ENCODE measurements at regions not wholly inside any gene's neighbourhood (a gene's known extent, or its start where the extent isn't known, plus 50 kb on each side); places are given as distances from the start of the nearest gene placed in this dataset.
"Not testable (repeated sequence)": the region's sequence is repeated elsewhere in the genome, so short reads cannot be mapped to it uniquely, and the experiment has no call there.

- Mint-ChIP-seq H3K27me3 (no peaks in the 10 kb centered on the region), H3K4me1 (no peaks in the 10 kb centered on the region), H3K4me3 (no peak overlapping the region), H3K36me3 (ENCODE audit: low read depth) (no peaks in the 10 kb centered on the region), H3K27ac (no peak overlapping the region)
- DNase-seq (no peak), ATAC-seq (no peak)
- no peaks in the 10 kb centered on the region for H3K9me3 ChIP-seq (ENCODE audit: control insufficient read depth, low read length, poor library complexity, severe bottlenecking)
These were observed 266.0 kb upstream of the ID4 start for GRCh38 chr6:19571176-19571575.

GRCh38 chr6:19578481-19578880 is 258.7 kb upstream of the ID4 start:
- DNase-seq (no peak), ATAC-seq (no peak)
- no peaks in the 10 kb centered on the region for H3K9me3 ChIP-seq (ENCODE audit: control insufficient read depth, low read length, poor library complexity, severe bottlenecking)
- H3K4me1 Mint-ChIP-seq: no peaks in the 10 kb centered on the region
- no peak overlapping the region for H3K4me3 Mint-ChIP-seq
- H3K27ac Mint-ChIP-seq: no peak overlapping the region
- no peaks in the 10 kb centered on the region for H3K27me3 Mint-ChIP-seq
- H3K36me3 Mint-ChIP-seq (ENCODE audit: low read depth): no peaks in the 10 kb centered on the region

- H3K4me3 Mint-ChIP-seq; H3K36me3 Mint-ChIP-seq (ENCODE audit: low read depth); H3K9me3 ChIP-seq (ENCODE audit: control insufficient read depth, low read length, poor library complexity, severe bottlenecking); DNase-seq; H3K27ac Mint-ChIP-seq; H3K27me3 Mint-ChIP-seq; ATAC-seq; H3K4me1 Mint-ChIP-seq: not testable (repeated sequence)
These were observed 253.0 kb upstream of the ID4 start for GRCh38 chr6:19584207-19584606.

- Mint-ChIP-seq H3K4me1 (no peaks in the 10 kb centered on the region), H3K36me3 (ENCODE audit: low read depth) (no peaks in the 10 kb centered on the region), H3K4me3 (no peak overlapping the region), H3K27me3 (no peaks in the 10 kb centered on the region), H3K27ac (no peak overlapping the region)
- ATAC-seq: no peak
- no peak for DNase-seq
- no peaks in the 10 kb centered on the region for H3K9me3 ChIP-seq (ENCODE audit: control insufficient read depth, low read length, poor library complexity, severe bottlenecking)
These were observed 249.8 kb upstream of the ID4 start for GRCh38 chr6:19587238-19587942.

GRCh38 chr6:19590501-19591131 is 246.6 kb upstream of the ID4 start:
- no peaks in the 10 kb centered on the region for H3K9me3 ChIP-seq (ENCODE audit: control insufficient read depth, low read length, poor library complexity, severe bottlenecking)
- Mint-ChIP-seq H3K36me3 (ENCODE audit: low read depth) (no peaks in the 10 kb centered on the region), H3K27ac (no peak overlapping the region), H3K4me1 (no peaks in the 10 kb centered on the region), H3K4me3 (no peak overlapping the region), H3K27me3 (no peaks in the 10 kb centered on the region)
- DNase-seq (no peak), ATAC-seq (no peak)

GRCh38 chr6:19597809-19598320 is 239.3 kb upstream of the ID4 start:
- H3K4me1 Mint-ChIP-seq: no peaks in the 10 kb centered on the region
- no peak for DNase-seq
- H3K9me3 ChIP-seq (ENCODE audit: control insufficient read depth, low read length, poor library complexity, severe bottlenecking): no peaks in the 10 kb centered on the region
- H3K36me3 Mint-ChIP-seq (ENCODE audit: low read depth): no peaks in the 10 kb centered on the region
- no peaks in the 10 kb centered on the region for H3K27me3 Mint-ChIP-seq
- no peak for ATAC-seq
- H3K27ac Mint-ChIP-seq: no peak overlapping the region
- no peak overlapping the region for H3K4me3 Mint-ChIP-seq

GRCh38 chr6:19599796-19600464 is 237.2 kb upstream of the ID4 start:
- no peak for DNase-seq
- no peak overlapping the region for H3K4me3 Mint-ChIP-seq
- H3K27me3 Mint-ChIP-seq: no peaks in the 10 kb centered on the region
- H3K36me3 Mint-ChIP-seq (ENCODE audit: low read depth): no peaks in the 10 kb centered on the region
- no peaks in the 10 kb centered on the region for H3K4me1 Mint-ChIP-seq
- H3K27ac Mint-ChIP-seq: no peak overlapping the region
- ATAC-seq: no peak
- H3K9me3 ChIP-seq (ENCODE audit: control insufficient read depth, low read length, poor library complexity, severe bottlenecking): no peaks in the 10 kb centered on the region

- no peak for DNase-seq
- Mint-ChIP-seq H3K4me1 (no peaks in the 10 kb centered on the region), H3K27me3 (no peaks in the 10 kb centered on the region), H3K36me3 (ENCODE audit: low read depth) (no peaks in the 10 kb centered on the region), H3K27ac (no peak overlapping the region), H3K4me3 (no peak overlapping the region)
- no peaks in the 10 kb centered on the region for H3K9me3 ChIP-seq (ENCODE audit: control insufficient read depth, low read length, poor library complexity, severe bottlenecking)
- ATAC-seq: no peak
These were observed 234.6 kb upstream of the ID4 start for GRCh38 chr6:19602434-19603013.

- no peaks in the 10 kb centered on the region for H3K27me3 Mint-ChIP-seq
- no peak for ATAC-seq
These were observed 233.4 kb upstream of the ID4 start for GRCh38 chr6:19603721-19604120.

GRCh38 chr6:19605624-19606023 is 231.5 kb upstream of the ID4 start:
- Mint-ChIP-seq H3K4me3 (no peak overlapping the region), H3K27ac (no peak overlapping the region)

More at GRCh38 chr6:19603721-19604120, 233.4 kb upstream of the ID4 start:
- H3K4me3 Mint-ChIP-seq: no peak overlapping the region
- no peaks in the 10 kb centered on the region for H3K36me3 Mint-ChIP-seq (ENCODE audit: low read depth)
- no peaks in the 10 kb centered on the region for H3K4me1 Mint-ChIP-seq
- no peak overlapping the region for H3K27ac Mint-ChIP-seq
- no peaks in the 10 kb centered on the region for H3K9me3 ChIP-seq (ENCODE audit: control insufficient read depth, low read length, poor library complexity, severe bottlenecking)
- DNase-seq: no peak

GRCh38 chr6:19608546-19608945 is 228.6 kb upstream of the ID4 start:
- H3K27me3 Mint-ChIP-seq: no peaks in the 10 kb centered on the region

More at GRCh38 chr6:19605624-19606023, 231.5 kb upstream of the ID4 start:
- ATAC-seq: no peak
- Mint-ChIP-seq H3K27me3 (no peaks in the 10 kb centered on the region), H3K4me1 (no peaks in the 10 kb centered on the region), H3K36me3 (ENCODE audit: low read depth) (no peaks in the 10 kb centered on the region)
- no peaks in the 10 kb centered on the region for H3K9me3 ChIP-seq (ENCODE audit: control insufficient read depth, low read length, poor library complexity, severe bottlenecking)
- no peak for DNase-seq

GRCh38 chr6:19609972-19610641 is 227.1 kb upstream of the ID4 start:
- ATAC-seq: no peak
- no peaks in the 10 kb centered on the region for H3K4me1 Mint-ChIP-seq
- DNase-seq: no peak
- H3K36me3 Mint-ChIP-seq (ENCODE audit: low read depth): no peaks in the 10 kb centered on the region
- H3K27me3 Mint-ChIP-seq: no peaks in the 10 kb centered on the region
- H3K9me3 ChIP-seq (ENCODE audit: control insufficient read depth, low read length, poor library complexity, severe bottlenecking): no peaks in the 10 kb centered on the region
- H3K27ac Mint-ChIP-seq: no peak overlapping the region
- H3K4me3 Mint-ChIP-seq: no peak overlapping the region

More at GRCh38 chr6:19608546-19608945, 228.6 kb upstream of the ID4 start:
- ATAC-seq: no peak
- DNase-seq: no peak
- no peak overlapping the region for H3K4me3 Mint-ChIP-seq
- no peak overlapping the region for H3K27ac Mint-ChIP-seq
- no peaks in the 10 kb centered on the region for H3K36me3 Mint-ChIP-seq (ENCODE audit: low read depth)
- no peaks in the 10 kb centered on the region for H3K9me3 ChIP-seq (ENCODE audit: control insufficient read depth, low read length, poor library complexity, severe bottlenecking)
- no peaks in the 10 kb centered on the region for H3K4me1 Mint-ChIP-seq
